ENCODE measurements at regions not wholly inside any gene's neighbourhood (a gene's known extent, or its start where the extent isn't known, plus 50 kb on each side); places are given as distances from the start of the nearest gene placed in this dataset.

DNA sequence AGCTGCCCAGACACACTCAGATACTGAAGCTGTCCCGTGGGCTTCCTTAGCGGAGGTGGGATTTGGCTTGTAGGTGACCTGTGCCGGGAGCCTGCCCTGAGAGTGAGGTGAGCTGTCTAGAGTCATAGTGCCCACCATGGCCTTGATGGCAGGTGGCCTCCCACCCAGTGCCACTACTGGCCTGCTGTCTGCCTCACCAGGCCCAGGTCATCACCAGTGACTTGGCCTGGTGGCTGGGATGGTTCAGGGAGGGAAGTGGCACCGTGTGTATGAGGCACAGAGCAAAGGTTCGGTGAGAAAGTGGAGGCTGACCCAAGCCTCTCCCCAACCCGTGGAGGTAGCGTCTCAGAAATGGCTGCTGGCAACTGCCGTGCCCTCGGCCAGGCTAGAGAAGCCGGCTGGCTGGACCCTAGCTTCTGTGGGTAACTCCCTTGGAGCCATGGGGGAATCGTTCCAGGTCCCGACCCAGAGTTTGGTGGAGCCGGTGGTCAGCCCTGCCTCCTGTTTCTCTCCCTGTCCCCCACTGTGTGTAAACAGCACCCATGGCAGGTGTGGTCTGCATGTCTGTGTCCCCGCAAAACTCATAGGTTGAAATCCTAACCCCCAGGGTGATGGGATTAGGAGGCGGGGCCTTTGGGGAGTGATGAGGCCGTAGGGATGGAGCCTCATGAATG, 155.4 kb upstream of the C1orf174 start:
- DNase-seq (ENCODE audit: low read depth, low spot score), result no peak
- TF ChIP-seq, protein P1, sequence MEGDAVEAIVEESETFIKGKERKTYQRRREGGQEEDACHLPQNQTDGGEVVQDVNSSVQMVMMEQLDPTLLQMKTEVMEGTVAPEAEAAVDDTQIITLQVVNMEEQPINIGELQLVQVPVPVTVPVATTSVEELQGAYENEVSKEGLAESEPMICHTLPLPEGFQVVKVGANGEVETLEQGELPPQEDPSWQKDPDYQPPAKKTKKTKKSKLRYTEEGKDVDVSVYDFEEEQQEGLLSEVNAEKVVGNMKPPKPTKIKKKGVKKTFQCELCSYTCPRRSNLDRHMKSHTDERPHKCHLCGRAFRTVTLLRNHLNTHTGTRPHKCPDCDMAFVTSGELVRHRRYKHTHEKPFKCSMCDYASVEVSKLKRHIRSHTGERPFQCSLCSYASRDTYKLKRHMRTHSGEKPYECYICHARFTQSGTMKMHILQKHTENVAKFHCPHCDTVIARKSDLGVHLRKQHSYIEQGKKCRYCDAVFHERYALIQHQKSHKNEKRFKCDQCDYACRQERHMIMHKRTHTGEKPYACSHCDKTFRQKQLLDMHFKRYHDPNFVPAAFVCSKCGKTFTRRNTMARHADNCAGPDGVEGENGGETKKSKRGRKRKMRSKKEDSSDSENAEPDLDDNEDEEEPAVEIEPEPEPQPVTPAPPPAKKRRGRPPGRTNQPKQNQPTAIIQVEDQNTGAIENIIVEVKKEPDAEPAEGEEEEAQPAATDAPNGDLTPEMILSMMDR (IDR thresholded peaks at IDR 0.05; ENCODE audit: low read depth, low read length), result no peak
- in situ Hi-C loops (cut with HindIII; ENCODE audit: low sequenced_read_pairs), result no loop called here
- no peak overlapping the region for H3K4me3 ChIP-seq (ENCODE audit: low read depth, low read length)

DNA sequence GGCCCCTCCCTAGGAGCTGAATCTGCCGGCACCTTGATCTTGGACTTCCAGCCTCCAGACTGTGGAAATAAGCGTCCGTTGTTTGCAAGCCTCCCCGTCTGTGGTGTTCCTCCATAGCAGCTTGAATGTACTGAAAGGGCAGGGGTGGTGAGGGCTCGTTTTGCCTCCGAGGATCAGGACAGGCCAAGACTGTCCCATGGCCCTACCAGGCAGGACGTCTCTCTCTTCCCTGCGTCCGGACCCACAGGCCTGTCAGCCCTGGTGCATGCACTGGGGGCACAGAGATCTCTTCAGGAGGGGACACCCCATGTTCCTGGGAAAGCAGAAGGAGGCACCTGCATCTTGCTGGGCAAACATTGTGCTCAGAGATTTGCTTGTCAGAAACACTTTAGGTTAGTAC, 156.3 kb upstream of the C1orf174 start:
- H3K4me3 ChIP-seq (ENCODE audit: low read depth, low read length), result no peak overlapping the region
- in situ Hi-C loops (cut with HindIII; ENCODE audit: low sequenced_read_pairs), result no loop called here
- DNase-seq (ENCODE audit: low read depth, low spot score), result no peak
- TF ChIP-seq, protein P1 (IDR thresholded peaks at IDR 0.05; ENCODE audit: low read depth, low read length), result no peak

DNA sequence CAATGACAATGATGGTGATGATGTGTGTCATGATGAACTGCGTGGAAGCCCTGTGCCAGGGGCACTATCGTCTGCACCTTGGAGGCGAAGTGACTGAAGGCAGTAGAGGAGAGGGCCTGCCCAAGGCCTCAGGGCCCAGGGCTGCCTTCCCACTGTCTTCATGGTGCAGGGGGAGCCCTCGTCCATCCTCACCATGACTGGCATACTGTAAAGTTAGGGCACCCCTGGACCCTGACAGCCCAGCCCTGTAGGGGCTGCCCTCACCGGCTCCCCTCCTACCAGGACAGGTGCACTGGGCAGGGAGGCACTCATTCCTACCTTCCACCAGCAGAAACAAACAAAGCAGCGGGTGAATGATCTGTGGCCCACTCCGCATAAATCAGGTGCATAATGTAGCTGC, 156.9 kb upstream of the C1orf174 start:
- TF ChIP-seq, protein P1 (IDR thresholded peaks at IDR 0.05; ENCODE audit: low read depth, low read length), result no peak
- in situ Hi-C loops (cut with HindIII; ENCODE audit: low sequenced_read_pairs), result no loop called here
- H3K4me3 ChIP-seq (ENCODE audit: low read depth, low read length), result no peak overlapping the region
- no peak for DNase-seq (ENCODE audit: low read depth, low spot score)

DNA sequence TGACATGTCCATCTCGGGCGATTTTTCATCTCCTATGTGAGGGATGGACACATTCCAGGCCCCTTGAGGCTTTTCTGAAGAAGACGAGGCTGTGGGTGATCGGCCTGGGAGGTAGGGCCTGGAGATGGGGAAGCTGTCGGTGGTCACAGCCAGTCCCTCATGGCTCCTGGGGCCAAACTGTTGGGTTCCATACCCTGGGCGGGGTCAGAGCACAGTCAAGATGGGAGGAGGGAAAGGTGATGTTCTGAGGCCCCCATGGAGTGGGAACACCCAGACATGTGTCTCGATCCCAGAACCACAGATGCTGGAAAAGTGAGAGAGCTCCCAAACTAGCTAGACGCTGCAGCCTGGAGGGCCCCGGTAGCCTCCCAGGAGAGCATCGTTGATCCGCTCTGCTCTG, 157.5 kb upstream of the C1orf174 start:
- TF ChIP-seq, protein P1 (IDR thresholded peaks at IDR 0.05; ENCODE audit: low read depth, low read length), result no peak
- in situ Hi-C loops (cut with HindIII; ENCODE audit: low sequenced_read_pairs), result no loop called here
- no peak overlapping the region for H3K4me3 ChIP-seq (ENCODE audit: low read depth, low read length)
- no peak for DNase-seq (ENCODE audit: low read depth, low spot score)

DNA sequence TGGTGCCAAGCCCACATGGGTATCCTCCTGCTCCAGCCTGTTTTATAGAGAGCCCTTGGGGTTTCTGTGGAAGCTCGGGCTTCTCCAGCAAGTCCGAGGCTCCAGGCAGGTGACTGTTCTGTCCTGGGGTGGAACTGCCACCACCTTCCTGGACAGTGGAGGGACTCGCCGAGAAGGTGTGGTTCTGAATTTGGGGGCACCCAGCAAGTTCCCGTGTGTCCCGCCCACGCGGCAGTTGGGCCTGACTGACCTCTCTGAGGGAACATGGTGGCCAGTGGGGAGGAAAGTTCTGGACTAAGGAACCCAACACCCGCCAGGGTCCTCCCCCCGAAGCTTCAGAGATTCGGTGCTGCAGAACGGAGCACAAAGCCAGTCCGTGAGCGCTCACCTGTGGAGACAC, 158.1 kb upstream of the C1orf174 start:
- in situ Hi-C loops (cut with HindIII; ENCODE audit: low sequenced_read_pairs), result no loop called here
- no peak overlapping the region for H3K4me3 ChIP-seq (ENCODE audit: low read depth, low read length)
- TF ChIP-seq, protein P1 (IDR thresholded peaks at IDR 0.05; ENCODE audit: low read depth, low read length), result no peak
- no peak for DNase-seq (ENCODE audit: low read depth, low spot score)

DNA sequence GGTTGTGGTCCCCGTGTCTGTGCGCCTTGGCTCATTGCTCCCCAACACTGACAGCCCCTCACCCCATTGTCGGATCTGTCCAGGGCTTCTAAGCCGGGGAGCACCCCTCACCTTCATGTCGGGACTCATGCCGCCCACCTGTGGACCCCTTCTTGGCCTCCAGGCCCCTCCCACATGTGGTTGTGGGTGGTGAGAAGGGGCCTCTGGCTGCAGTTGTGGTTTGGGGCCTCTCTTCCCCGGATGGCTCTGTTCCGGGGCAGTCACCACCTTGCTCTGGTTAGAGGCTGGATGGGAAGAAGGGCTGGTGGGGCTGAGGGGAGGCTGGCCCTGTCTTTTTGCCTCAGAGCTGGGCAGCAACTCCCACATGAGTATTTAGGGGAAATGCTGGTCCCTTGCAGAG, 158.6 kb upstream of the C1orf174 start:
- DNase-seq (ENCODE audit: low read depth, low spot score), result no peak
- TF ChIP-seq, protein P1 (IDR thresholded peaks at IDR 0.05; ENCODE audit: low read depth, low read length), result no peak
- in situ Hi-C loops (cut with HindIII; ENCODE audit: low sequenced_read_pairs), result no loop called here
- H3K4me3 ChIP-seq (ENCODE audit: low read depth, low read length), result no peak overlapping the region

Measured in astrocyte of the spinal cord (primary cell).